Lower leg skin (tissue), 3 donors: ENCODE measurements at regions not wholly inside any gene's neighbourhood (a gene's known extent, or its start where the extent isn't known, plus 50 kb on each side); places are given as distances from the start of the nearest gene placed in this dataset.

Experiments used
- CTCF ChIP-seq, 3 donors: fragments of 450-650 bp; IDR thresholded peaks; one replicate each; pipeline ENCODE4 v1.5.1; 2016; ENCODE audit warnings: antibody characterized with exemption in 3 of 3, mild to moderate bottlenecking in 3 of 3, moderate library complexity in 2 of 3
- POLR2A ChIP-seq, 2 donors: fragments of 450-650 bp; IDR thresholded peaks; one replicate each; pipeline ENCODE4 v1.6.1; 2016 to 2017; ENCODE audit warnings: antibody characterized with exemption in 2 of 2, mild to moderate bottlenecking in 1 of 2, moderate library complexity in 1 of 2

- no peak for TF ChIP-seq POLR2A (IDR thresholded peaks at IDR 0.05)
- TF ChIP-seq CTCF (IDR thresholded peaks at IDR 0.05): no peak
Measured at GRCh38 chr1:19562847-19563246, 77.5 kb upstream of the CAPZB start.
